GM12892 (cell line): ENCODE measurements at regions not wholly inside any gene's neighbourhood (a gene's known extent, or its start where the extent isn't known, plus 50 kb on each side); places are given as distances from the start of the nearest gene placed in this dataset.

Source experiments
- DNase-seq: peaks from one replicate; pipeline ENCODE4 v3.0.0; 2011; ENCODE audit not compliant: insufficient read length
- FAIRE-seq: peaks from 2 replicates; lab custom pipeline; 2011; peaks lifted over from hg19 to GRCh38; lab: Jason Lieb, UNC
- POLR2A ChIP-seq: IDR thresholded peaks from 2 replicates; pipeline ENCODE4 v1.6.1; 2011; ENCODE audit warnings: low read depth, low read length, control low read depth
- POLR2AphosphoS5 ChIP-seq: IDR thresholded peaks from 2 replicates; pipeline ENCODE4 v1.6.1; 2011; ENCODE audit warnings: low read depth, low read length, control low read depth
- TAF1 ChIP-seq: IDR thresholded peaks from 2 replicates; pipeline ENCODE4 v1.6.1; 2011; ENCODE audit warnings: low read depth, mild to moderate bottlenecking, control low read depth, low read length, borderline replicate concordance

GRCh38 chr15:70259028-70259424 is 161.3 kb upstream of the TLE3 start:
- FAIRE-seq: no peak
- DNase-seq: no peak
- TF ChIP-seq POLR2AphosphoS5 (no peak), POLR2A (no peak), TAF1 (no peak)

- peak; percentile 97 for FAIRE-seq
- TF ChIP-seq POLR2A: no peak
- TF ChIP-seq POLR2AphosphoS5: no peak
- no peak for TF ChIP-seq TAF1
- no peak for DNase-seq
Measured at GRCh38 chr15:70258369-70259027, 160.8 kb upstream of the TLE3 start.

GRCh38 chr15:70257573-70258248 is 160.0 kb upstream of the TLE3 start:
- FAIRE-seq (no peak), DNase-seq (no peak)
- TF ChIP-seq TAF1 (no peak), POLR2A (no peak), POLR2AphosphoS5 (no peak)

GRCh38 chr15:70257047-70257446 is 159.3 kb upstream of the TLE3 start:
- FAIRE-seq (no peak), DNase-seq (no peak)
- TF ChIP-seq POLR2A (no peak), TAF1 (no peak), POLR2AphosphoS5 (no peak)

GRCh38 chr15:70254311-70254869 is 156.7 kb upstream of the TLE3 start:
- FAIRE-seq: no peak
- no peak for DNase-seq
- TF ChIP-seq TAF1: no peak
- TF ChIP-seq POLR2A: no peak
- TF ChIP-seq POLR2AphosphoS5: no peak

GRCh38 chr15:70253461-70254156 is 155.9 kb upstream of the TLE3 start:
- TF ChIP-seq TAF1 (no peak), POLR2AphosphoS5 (no peak), POLR2A (no peak)
- no peak for DNase-seq
- no peak for FAIRE-seq

- DNase-seq (no peak), FAIRE-seq (no peak)
- no peak for TF ChIP-seq TAF1
- TF ChIP-seq POLR2A: no peak
- no peak for TF ChIP-seq POLR2AphosphoS5
Measured at GRCh38 chr15:70252951-70253320, 155.2 kb upstream of the TLE3 start.

- no peak for TF ChIP-seq POLR2AphosphoS5
- no peak for TF ChIP-seq TAF1
- TF ChIP-seq POLR2A: no peak
- FAIRE-seq (no peak), DNase-seq (no peak)
Measured at GRCh38 chr15:70252056-70252950, 154.6 kb upstream of the TLE3 start.

GRCh38 chr15:70251246-70251990 is 153.7 kb upstream of the TLE3 start:
- DNase-seq: no peak
- TF ChIP-seq POLR2A (no peak), TAF1 (no peak), POLR2AphosphoS5 (no peak)
- no peak for FAIRE-seq

GRCh38 chr15:70250208-70251201 is 152.8 kb upstream of the TLE3 start:
- no peak for FAIRE-seq
- no peak for TF ChIP-seq POLR2AphosphoS5
- TF ChIP-seq TAF1: no peak

GRCh38 chr15:70249616-70250015 is 151.9 kb upstream of the TLE3 start:
- TF ChIP-seq POLR2A (no peak), POLR2AphosphoS5 (no peak), TAF1 (no peak)
- DNase-seq (no peak), FAIRE-seq (no peak)

More at GRCh38 chr15:70250208-70251201, 152.8 kb upstream of the TLE3 start:
- DNase-seq: no peak
